GM12891 (cell line): ENCODE measurements at regions not wholly inside any gene's neighbourhood (a gene's known extent, or its start where the extent isn't known, plus 50 kb on each side); places are given as distances from the start of the nearest gene placed in this dataset.

Source experiments
- PAX5 ChIP-seq: IDR thresholded peaks from 2 replicates; pipeline ENCODE4 v1.6.1; 2011; ENCODE audit warnings: low read length, moderate library complexity, mild to moderate bottlenecking; ENCODE audit not compliant: insufficient read depth, severe bottlenecking
- POLR2A ChIP-seq: IDR thresholded peaks from 2 replicates; pipeline ENCODE4 v1.6.1; 2011; ENCODE audit warnings: low read depth, low read length, control low read depth
- POLR2AphosphoS5 ChIP-seq: IDR thresholded peaks from 2 replicates; pipeline ENCODE4 v1.6.1; 2011; ENCODE audit warnings: low read depth, low read length, control low read depth
- POU2F2 ChIP-seq: IDR thresholded peaks from 2 replicates; pipeline ENCODE4 v1.6.1; 2011; ENCODE audit warnings: low read depth, mild to moderate bottlenecking, control low read depth, low read length, moderate library complexity
- SPI1 ChIP-seq: IDR thresholded peaks from 2 replicates; pipeline ENCODE4 v1.6.1; 2011; ENCODE audit warnings: low read depth, low read length, control low read depth
- TAF1 ChIP-seq: IDR thresholded peaks from 2 replicates; pipeline ENCODE4 v1.6.1; 2011; ENCODE audit warnings: low read depth, low read length, control low read depth

GRCh38 chr11:120034881-120035630, 102.9 kb downstream of the TRIM29 start:
- TF ChIP-seq POLR2AphosphoS5 (no peak), POLR2A (no peak), TAF1 (no peak), PAX5 (no peak), SPI1 (no peak), POU2F2 (no peak)
